H9 (cell line): ENCODE measurements at regions not wholly inside any gene's neighbourhood (a gene's known extent, or its start where the extent isn't known, plus 50 kb on each side); places are given as distances from the start of the nearest gene placed in this dataset.

Experiments used
- DNase-seq: peaks from one replicate; pipeline ENCODE4 v3.0.0-alpha.2; 2017
- H2AFZ ChIP-seq: one replicate; pipeline ENCODE4 v1.6.1; 2013; ENCODE audit warnings: mild to moderate bottlenecking, low read length, control low read depth, moderate library complexity
- H2AK5ac ChIP-seq: 2 replicates; pipeline ENCODE4 v1.6.1; 2013; ENCODE audit warnings: low read length, control low read depth, mixed read lengths; ENCODE audit not compliant: insufficient read length
- H2BK120ac ChIP-seq: one replicate; pipeline ENCODE4 v1.6.1; 2013; ENCODE audit warnings: low read depth, mild to moderate bottlenecking, low read length, control low read depth, inconsistent platforms; ENCODE audit not compliant: poor library complexity, severe bottlenecking
- H2BK12ac ChIP-seq: 2 replicates; pipeline ENCODE4 v1.6.1; 2013; ENCODE audit warnings: low read length, control low read depth, mixed read lengths, low read depth; ENCODE audit not compliant: insufficient read length
- H2BK15ac ChIP-seq: 2 replicates; pipeline ENCODE4 v1.6.1; 2013; ENCODE audit warnings: low read depth, low read length, control low read depth
- H2BK20ac ChIP-seq: one replicate; pipeline ENCODE4 v1.6.1; 2013; ENCODE audit warnings: low read depth, mild to moderate bottlenecking, low read length, control low read depth, inconsistent platforms; ENCODE audit not compliant: poor library complexity, severe bottlenecking
- H2BK5ac ChIP-seq: 2 replicates; pipeline ENCODE4 v1.6.1; 2013; ENCODE audit warnings: low read length, control low read depth, mixed read lengths; ENCODE audit not compliant: insufficient read length
- H3K14ac ChIP-seq: 2 replicates; pipeline ENCODE4 v1.6.1; 2013; ENCODE audit warnings: low read length, control low read depth; ENCODE audit not compliant: insufficient read depth
- H3K18ac ChIP-seq: 2 replicates; pipeline ENCODE4 v1.6.1; 2013; ENCODE audit warnings: low read depth, mild to moderate bottlenecking, mixed read lengths, low read length, control low read depth; ENCODE audit not compliant: insufficient read length
- H3K23ac ChIP-seq: 2 replicates; pipeline ENCODE4 v1.6.1; 2013; ENCODE audit warnings: low read length, control low read depth, mixed read lengths, low read depth; ENCODE audit not compliant: insufficient read length
- H3K23me2 ChIP-seq: 2 replicates; pipeline ENCODE4 v1.6.1; 2013; ENCODE audit warnings: low read depth, mild to moderate bottlenecking, mixed read lengths, low read length, control low read depth; ENCODE audit not compliant: insufficient read length, poor library complexity, severe bottlenecking
- H3K27ac ChIP-seq: 2 replicates; pipeline ENCODE4 v1.5.1; 2013; ENCODE audit warnings: low read length, control low read depth, mixed read lengths, low read depth; ENCODE audit not compliant: insufficient read length
- H3K27me3 ChIP-seq: 2 replicates; pipeline ENCODE4 v1.6.1; 2013; ENCODE audit warnings: low read length, control low read depth, inconsistent platforms; ENCODE audit not compliant: insufficient read depth
- H3K4ac ChIP-seq: 2 replicates; pipeline ENCODE4 v1.6.1; 2013; ENCODE audit warnings: low read depth, mild to moderate bottlenecking, control low read depth, inconsistent platforms, low read length, moderate library complexity
- H3K4me1 ChIP-seq: 2 replicates; pipeline ENCODE4 v1.6.1; 2013; ENCODE audit warnings: low read length, control low read depth, inconsistent platforms; ENCODE audit not compliant: insufficient read depth
- H3K4me2 ChIP-seq: 2 replicates; pipeline ENCODE4 v1.6.1; 2013; ENCODE audit warnings: low read length, control low read depth, mixed read lengths; ENCODE audit not compliant: insufficient read length, insufficient read depth
- H3K56ac ChIP-seq: 2 replicates; pipeline ENCODE4 v1.6.1; 2013; ENCODE audit warnings: low read depth, mild to moderate bottlenecking, mixed read lengths, low read length, control low read depth; ENCODE audit not compliant: insufficient read length
- H3K79me1 ChIP-seq: 2 replicates; pipeline ENCODE4 v1.6.1; 2013; ENCODE audit warnings: low read depth, mild to moderate bottlenecking, moderate library complexity, low read length, control low read depth, inconsistent platforms; ENCODE audit not compliant: insufficient read depth, poor library complexity, severe bottlenecking
- H3K79me2 ChIP-seq: 2 replicates; pipeline ENCODE4 v1.6.1; 2013; ENCODE audit warnings: low read length, control low read depth, inconsistent platforms; ENCODE audit not compliant: insufficient read depth
- H3K9ac ChIP-seq: 2 replicates; pipeline ENCODE4 v1.6.1; 2013; ENCODE audit warnings: low read length, control low read depth, mixed read lengths; ENCODE audit not compliant: insufficient read length; ENCODE audit errors: extremely low read depth
- H3K9me3 ChIP-seq: one replicate; pipeline ENCODE4 v1.6.1; 2013; ENCODE audit warnings: low read depth, low read length, inconsistent platforms; ENCODE audit not compliant: control insufficient read depth
- H3T11ph ChIP-seq: one replicate; pipeline ENCODE4 v1.6.1; 2013; ENCODE audit warnings: mild to moderate bottlenecking, low read length, control low read depth, inconsistent platforms
- H4K20me1 ChIP-seq: one replicate; pipeline ENCODE4 v1.6.1; 2013; ENCODE audit not compliant: control insufficient read depth, insufficient read length, insufficient read depth
- H4K5ac ChIP-seq: 2 replicates; pipeline ENCODE4 v1.6.1; 2013; ENCODE audit warnings: low read depth, mild to moderate bottlenecking, mixed read lengths, low read length, control low read depth; ENCODE audit not compliant: insufficient read length
- H4K8ac ChIP-seq: replicated peaks from 2 replicates; pipeline ENCODE4 v1.6.1; 2013; ENCODE audit warnings: low read length, control low read depth, mixed read lengths, low read depth; ENCODE audit not compliant: insufficient read length
- H4K91ac ChIP-seq: 2 replicates; pipeline ENCODE4 v1.6.1; 2013; ENCODE audit warnings: low read depth, mild to moderate bottlenecking, moderate library complexity, mixed read lengths, low read length, control low read depth; ENCODE audit not compliant: insufficient read length
- H3K27ac Mint-ChIP-seq, 3 experiments: 2 replicates in 2 of 3; 3 replicates in 1 of 3; pipeline ENCODE4 v1.8.0; 2020 to 2021; ENCODE audit warnings: mixed read lengths in 3 of 3, mild to moderate bottlenecking in 1 of 3, moderate library complexity in 1 of 3
- H3K27me3 Mint-ChIP-seq: 2 replicates; pipeline ENCODE4 v1.8.0; 2021; ENCODE audit warnings: low read depth, mild to moderate bottlenecking, moderate library complexity, mixed read lengths
- H3K36me3 Mint-ChIP-seq, 3 experiments: 2 replicates in 2 of 3; 3 replicates in 1 of 3; pipeline ENCODE4 v1.8.0; 2020 to 2021; ENCODE audit warnings: low read depth in 3 of 3, mixed read lengths in 3 of 3; ENCODE audit not compliant: insufficient read depth in 1 of 3
- H3K4me1 Mint-ChIP-seq, 2 experiments: 2 replicates each; pipeline ENCODE4 v1.8.0; 2020; ENCODE audit warnings: mixed read lengths in 2 of 2
- H3K4me3 Mint-ChIP-seq, 2 experiments: 2 replicates in 1 of 2; 3 replicates in 1 of 2; pipeline ENCODE4 v1.8.0; 2020 to 2021; ENCODE audit warnings: mild to moderate bottlenecking in 2 of 2, mixed read lengths in 2 of 2, moderate library complexity in 1 of 2
- H3K9me3 Mint-ChIP-seq, 2 experiments: 2 replicates in 1 of 2; 3 replicates in 1 of 2; pipeline ENCODE4 v1.8.0; 2020; ENCODE audit warnings: mild to moderate bottlenecking in 2 of 2, mixed read lengths in 2 of 2, moderate library complexity in 1 of 2
- CTCF ChIP-seq: fragments of 200-600 bp; sonication (generic); conservative IDR thresholded peaks from 3 replicates; pipeline ENCODE4 v1.8.0; 2021; ENCODE audit warnings: antibody characterized with exemption, mild to moderate bottlenecking
- WGBS: extraction: QIAGEN DNeasy Blood & Tissue Kit; methylation state at CpG from one replicate; pipeline ENCODE4 v1.1.7; 2013; ENCODE audit warnings: missing lambda C conversion rate, low lambda C conversion rate, mixed read lengths; ENCODE audit not compliant: insufficient read length; ENCODE audit errors: extremely low coverage; 5-methylcytosine and 5-hydroxymethylcytosine counted together

DNA sequence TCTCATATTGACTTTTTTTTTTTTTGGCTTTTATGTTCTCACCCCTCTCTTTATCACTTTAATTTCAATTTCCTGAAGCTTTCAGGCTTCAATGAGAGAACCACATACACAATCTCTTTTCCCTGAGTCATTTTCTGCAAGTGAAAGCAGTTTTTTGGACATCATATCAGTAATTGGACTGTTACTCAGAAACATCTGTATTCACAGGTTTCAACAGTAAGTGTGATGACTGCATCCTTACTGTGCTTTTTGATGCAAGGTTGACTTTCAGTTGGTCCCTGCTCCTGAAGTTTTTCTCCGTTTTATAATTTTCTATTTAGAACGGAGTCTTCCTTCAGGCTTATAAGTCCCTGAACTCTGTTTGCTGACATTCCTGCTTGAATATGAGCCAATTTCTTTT, 70.5 kb upstream of the CCBE1 start:
- no peak overlapping the region for H3K4me2 ChIP-seq
- peaks cover 6% of the 10 kb centered on the region for H3K27me3 Mint-ChIP-seq

More for the DNA sequence above, 70.5 kb upstream of the CCBE1 start:
- no peak overlapping the region for H3K4ac ChIP-seq
- H3K9me3 ChIP-seq: no peaks in the 10 kb centered on the region
- H3K23ac ChIP-seq: no peak overlapping the region
- H2AK5ac ChIP-seq: no peak overlapping the region
- no peak overlapping the region for H4K8ac ChIP-seq
- no peak overlapping the region for H2BK15ac ChIP-seq
- no peak overlapping the region for H2BK5ac ChIP-seq
- H4K91ac ChIP-seq: no peak overlapping the region
- Mint-ChIP-seq H3K4me3 (no peak overlapping the region), H3K36me3 (no peaks in the 10 kb centered on the region), H3K9me3 (peaks cover 0 to 3% of the 10 kb centered on the region in 2 experiments; a peak in 2 of 5 replicates), H3K4me1 (no peaks in the 10 kb centered on the region), H3K27ac (no peak overlapping the region)
- H3K27me3 ChIP-seq: no peaks in the 10 kb centered on the region
- no peak overlapping the region for H2AFZ ChIP-seq
- H3K79me1 ChIP-seq: no peaks in the 10 kb centered on the region
- H3K14ac ChIP-seq: no peak overlapping the region
- TF ChIP-seq CTCF: no peak
- H3K27ac ChIP-seq: no peak overlapping the region
- H3K23me2 ChIP-seq: no peaks in the 10 kb centered on the region
- no peak overlapping the region for H4K5ac ChIP-seq
- H3K4me1 ChIP-seq: no peaks in the 10 kb centered on the region
- DNase-seq: no peak
- no peak overlapping the region for H3T11ph ChIP-seq
- H3K56ac ChIP-seq: no peak overlapping the region
- H3K9ac ChIP-seq: no peak overlapping the region
- no peak overlapping the region for H2BK20ac ChIP-seq
- no peaks in the 10 kb centered on the region for H4K20me1 ChIP-seq
- H2BK12ac ChIP-seq: no peak overlapping the region
- no peaks in the 10 kb centered on the region for H3K79me2 ChIP-seq
- no peak overlapping the region for H2BK120ac ChIP-seq
- no CpG with 5 or more reads among the region's 2 CpGs for whole genome bisulfite sequencing
- H3K18ac ChIP-seq: no peak overlapping the region
